IPS-15b (cell line): ENCODE measurements at regions not wholly inside any gene's neighbourhood (a gene's known extent, or its start where the extent isn't known, plus 50 kb on each side); places are given as distances from the start of the nearest gene placed in this dataset.
"Not testable (repeated sequence)": the region's sequence is repeated elsewhere in the genome, so short reads cannot be mapped to it uniquely, and the experiment has no call there.

Source experiments
- H3K27me3 ChIP-seq: one replicate; pipeline ENCODE4 v1.6.1; 2013; ENCODE audit warnings: low read length; ENCODE audit not compliant: control insufficient read depth, insufficient read depth
- H3K36me3 ChIP-seq: one replicate; pipeline ENCODE4 v1.6.1; 2013; ENCODE audit warnings: low read length; ENCODE audit not compliant: control insufficient read depth, insufficient read depth
- H3K4me1 ChIP-seq: one replicate; pipeline ENCODE4 v1.6.1; 2013; ENCODE audit warnings: mild to moderate bottlenecking, low read length; ENCODE audit not compliant: control insufficient read depth, insufficient read depth
- H3K4me3 ChIP-seq: one replicate; pipeline ENCODE4 v1.5.1; 2013; ENCODE audit warnings: low read depth, low read length
- H3K9ac ChIP-seq: one replicate; pipeline ENCODE4 v1.6.1; 2013; ENCODE audit warnings: low read depth, mild to moderate bottlenecking, low read length
- H3K9me3 ChIP-seq: one replicate; pipeline ENCODE4 v1.6.1; 2013; ENCODE audit warnings: mild to moderate bottlenecking, low read length; ENCODE audit not compliant: control insufficient read depth, insufficient read depth

DNA sequence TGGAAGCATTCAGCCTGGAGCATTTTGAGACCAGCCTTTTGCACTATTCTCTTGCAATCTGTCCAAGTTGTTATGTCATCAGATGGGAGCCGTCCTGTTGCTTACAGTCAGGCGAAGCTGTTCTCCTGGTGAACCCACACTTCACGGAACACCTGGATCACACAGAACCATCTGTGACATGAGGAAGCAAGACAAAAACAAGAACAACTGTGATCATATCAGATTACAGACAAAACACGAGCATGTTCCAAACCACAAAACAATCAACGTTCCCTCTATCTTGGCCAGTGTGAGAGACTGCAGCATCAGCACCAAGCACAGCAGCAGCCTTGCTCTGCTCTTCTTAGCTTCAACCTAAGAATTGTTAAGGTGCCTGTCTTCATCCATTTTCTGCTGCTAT lies 180.5 kb upstream of the SFSWAP start:
- Histone ChIP-seq H3K36me3 (no peaks in the 10 kb centered on the region), H3K9me3 (no peaks in the 10 kb centered on the region), H3K9ac (no peak overlapping the region), H3K4me1 (no peaks in the 10 kb centered on the region), H3K4me3 (no peak overlapping the region), H3K27me3 (no peaks in the 10 kb centered on the region)

DNA sequence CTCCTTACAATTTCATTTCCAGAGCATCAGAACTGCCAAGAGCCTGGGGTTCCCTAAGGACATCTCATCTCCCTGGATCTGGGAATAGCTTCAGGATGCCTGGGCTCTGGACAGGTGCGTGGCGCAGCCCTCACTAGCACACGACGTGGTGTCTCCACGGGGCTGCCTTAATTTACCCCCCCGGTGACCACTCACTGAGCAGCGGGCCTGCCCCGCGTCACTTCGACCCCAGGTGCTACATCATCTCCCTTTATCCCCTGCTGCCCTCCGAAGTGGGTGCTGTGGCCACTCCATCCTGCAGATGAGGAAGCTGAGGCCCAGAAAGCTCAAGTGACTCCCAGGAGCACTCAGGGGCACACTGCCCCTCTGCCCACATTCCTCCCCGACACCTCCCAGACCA lies 177.8 kb upstream of the SFSWAP start:
- H3K36me3 ChIP-seq: no peaks in the 10 kb centered on the region
- no peaks in the 10 kb centered on the region for H3K27me3 ChIP-seq
- H3K4me3 ChIP-seq: no peak overlapping the region
- no peaks in the 10 kb centered on the region for H3K9me3 ChIP-seq
- H3K4me1 ChIP-seq: no peaks in the 10 kb centered on the region
- no peak overlapping the region for H3K9ac ChIP-seq

- H3K9me3 ChIP-seq: no peaks in the 10 kb centered on the region
- H3K4me3 ChIP-seq: no peak overlapping the region
These were observed 175.1 kb upstream of the SFSWAP start for GRCh38 chr12:131535779-131536178.

GRCh38 chr12:131536337-131536736 lies 174.6 kb upstream of the SFSWAP start:
- no peak overlapping the region for H3K4me3 ChIP-seq
- H3K27me3 ChIP-seq: no peaks in the 10 kb centered on the region
- no peaks in the 10 kb centered on the region for H3K9me3 ChIP-seq
- no peaks in the 10 kb centered on the region for H3K36me3 ChIP-seq
- H3K4me1 ChIP-seq: no peaks in the 10 kb centered on the region
- no peak overlapping the region for H3K9ac ChIP-seq

More at GRCh38 chr12:131535779-131536178, 175.1 kb upstream of the SFSWAP start:
- H3K27me3 ChIP-seq: no peaks in the 10 kb centered on the region
- no peaks in the 10 kb centered on the region for H3K36me3 ChIP-seq
- no peak overlapping the region for H3K9ac ChIP-seq
- no peaks in the 10 kb centered on the region for H3K4me1 ChIP-seq

DNA sequence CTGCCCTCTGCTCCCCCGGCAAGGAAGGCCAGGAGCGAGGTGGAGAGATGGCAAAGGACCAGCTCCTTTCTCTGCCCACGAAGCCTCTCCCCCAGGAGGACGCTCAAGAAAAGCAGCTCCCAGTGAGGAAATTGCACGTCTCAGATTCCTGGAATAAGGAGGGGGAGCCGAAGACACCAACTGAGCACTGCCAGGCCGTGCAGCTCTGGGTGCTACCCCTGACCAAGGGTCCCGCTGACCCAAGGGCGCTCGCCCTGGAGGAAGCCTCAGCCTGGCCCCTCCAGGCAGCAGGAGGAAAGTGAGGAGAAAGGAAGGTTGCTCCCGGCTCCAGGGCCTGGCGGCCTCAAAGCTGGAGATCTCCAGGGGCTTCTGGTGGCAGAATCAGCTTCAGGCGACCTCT lies 174.1 kb upstream of the SFSWAP start:
- H3K4me3 ChIP-seq: no peak overlapping the region
- H3K36me3 ChIP-seq: no peaks in the 10 kb centered on the region
- no peaks in the 10 kb centered on the region for H3K9me3 ChIP-seq
- H3K4me1 ChIP-seq: no peaks in the 10 kb centered on the region
- no peak overlapping the region for H3K9ac ChIP-seq
- no peaks in the 10 kb centered on the region for H3K27me3 ChIP-seq

DNA sequence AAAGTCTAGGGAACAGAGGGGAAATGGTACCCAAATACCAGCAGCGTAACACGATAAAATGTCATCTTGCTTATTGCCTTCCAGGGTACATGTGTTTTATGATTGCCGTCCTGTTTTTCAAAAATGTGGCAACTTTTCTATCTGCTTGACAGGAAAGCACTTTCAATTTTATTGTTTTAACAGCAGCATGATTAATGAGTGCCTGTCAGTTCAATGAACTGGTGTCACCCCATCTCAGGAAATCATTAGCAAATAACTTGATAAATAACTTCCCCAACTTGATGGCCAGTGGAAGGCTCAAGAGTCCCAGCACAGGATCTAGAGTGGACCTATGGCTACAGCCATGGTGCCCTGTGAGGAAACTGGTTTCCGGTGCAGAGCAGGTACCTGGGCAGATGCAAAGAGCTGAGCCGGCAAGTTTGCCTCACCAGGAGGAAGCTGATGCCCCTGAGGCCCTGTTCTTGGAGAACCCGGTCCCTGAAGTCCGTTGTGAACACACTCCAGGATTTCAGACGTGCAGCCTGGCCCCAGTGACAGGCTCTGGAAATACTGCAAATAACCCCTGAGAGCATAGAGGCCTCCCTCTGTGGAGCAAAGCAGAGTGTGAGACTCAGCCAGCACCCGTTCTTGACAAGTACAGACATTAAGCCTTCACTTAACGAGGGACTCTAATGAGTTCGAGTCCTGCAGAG lies 173.5 kb upstream of the SFSWAP start:
- no peak overlapping the region for H3K4me3 ChIP-seq
- H3K9me3 ChIP-seq: no peaks in the 10 kb centered on the region
- no peaks in the 10 kb centered on the region for H3K27me3 ChIP-seq
- no peaks in the 10 kb centered on the region for H3K36me3 ChIP-seq
- H3K9ac ChIP-seq: no peak overlapping the region
- no peaks in the 10 kb centered on the region for H3K4me1 ChIP-seq

DNA sequence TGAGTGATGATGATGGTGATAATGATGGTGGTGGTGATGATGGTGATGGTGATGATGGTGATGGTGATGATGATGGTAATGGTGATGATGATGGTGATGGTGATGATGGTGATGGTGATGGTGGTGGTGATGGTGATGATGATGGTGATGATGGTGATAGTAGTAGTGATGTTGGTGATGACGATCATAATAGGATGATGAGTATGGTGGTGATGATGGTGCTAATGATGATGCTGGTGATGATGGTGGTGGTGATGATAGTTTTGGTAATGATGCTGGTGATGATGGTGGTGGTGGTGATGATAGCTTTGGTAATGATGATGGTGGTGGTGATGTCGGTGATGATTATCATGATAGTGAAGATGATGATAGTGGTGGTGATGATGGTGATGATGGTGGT lies 171.5 kb upstream of the SFSWAP start:
- H3K36me3 ChIP-seq: no peaks in the 10 kb centered on the region
- H3K9me3 ChIP-seq: no peaks in the 10 kb centered on the region
- H3K9ac ChIP-seq: no peak overlapping the region
- no peaks in the 10 kb centered on the region for H3K4me1 ChIP-seq
- no peaks in the 10 kb centered on the region for H3K27me3 ChIP-seq
- H3K4me3 ChIP-seq: no peak overlapping the region

DNA sequence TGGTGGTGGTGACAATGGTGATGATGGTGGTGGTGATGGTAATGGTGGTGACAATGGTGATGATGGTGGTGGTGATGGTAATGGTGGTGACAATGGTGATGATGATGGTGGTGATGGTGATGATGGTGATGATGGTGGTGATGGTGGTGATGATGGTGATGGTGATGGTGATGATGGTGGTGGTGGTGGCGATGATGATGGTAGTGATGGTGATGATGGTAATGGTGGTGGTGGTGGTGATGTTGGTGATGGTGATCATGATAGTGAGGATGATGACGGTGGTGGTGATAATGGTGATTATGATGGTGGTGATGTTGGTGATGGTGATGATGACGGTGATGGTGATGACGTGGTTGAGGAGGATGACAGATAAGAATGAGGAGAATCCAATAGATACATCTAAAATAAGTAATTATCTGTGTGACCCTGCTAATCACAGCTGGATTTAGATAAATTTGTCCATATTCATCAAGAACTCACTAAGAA lies 170.7 kb upstream of the SFSWAP start:
- H3K9ac ChIP-seq: no peak overlapping the region
- no peak overlapping the region for H3K4me3 ChIP-seq
- no peaks in the 10 kb centered on the region for H3K27me3 ChIP-seq
- H3K36me3 ChIP-seq: no peaks in the 10 kb centered on the region
- no peaks in the 10 kb centered on the region for H3K4me1 ChIP-seq
- H3K9me3 ChIP-seq: no peaks in the 10 kb centered on the region

DNA sequence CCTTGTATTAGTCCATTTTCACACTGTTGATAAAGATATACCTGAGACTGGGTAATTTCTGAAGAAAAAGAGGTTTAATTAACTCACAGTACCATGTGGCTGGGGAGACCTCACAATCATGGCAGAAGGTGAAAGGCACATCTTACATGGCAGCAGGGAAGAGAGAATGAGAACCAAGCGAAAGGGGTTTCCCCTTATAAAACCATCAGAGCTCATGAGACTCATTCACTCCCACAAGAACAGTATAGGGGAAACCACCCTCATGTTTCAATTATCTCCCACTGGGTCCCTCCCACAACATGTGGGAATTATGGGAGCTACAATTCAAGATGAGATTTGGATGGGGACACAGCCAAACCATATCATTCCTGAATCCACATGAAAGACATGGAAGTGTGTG lies 169.4 kb upstream of the SFSWAP start:
- not testable (repeated sequence) for H3K36me3 ChIP-seq, H3K9me3 ChIP-seq, H3K27me3 ChIP-seq, H3K4me3 ChIP-seq, H3K4me1 ChIP-seq, H3K9ac ChIP-seq

DNA sequence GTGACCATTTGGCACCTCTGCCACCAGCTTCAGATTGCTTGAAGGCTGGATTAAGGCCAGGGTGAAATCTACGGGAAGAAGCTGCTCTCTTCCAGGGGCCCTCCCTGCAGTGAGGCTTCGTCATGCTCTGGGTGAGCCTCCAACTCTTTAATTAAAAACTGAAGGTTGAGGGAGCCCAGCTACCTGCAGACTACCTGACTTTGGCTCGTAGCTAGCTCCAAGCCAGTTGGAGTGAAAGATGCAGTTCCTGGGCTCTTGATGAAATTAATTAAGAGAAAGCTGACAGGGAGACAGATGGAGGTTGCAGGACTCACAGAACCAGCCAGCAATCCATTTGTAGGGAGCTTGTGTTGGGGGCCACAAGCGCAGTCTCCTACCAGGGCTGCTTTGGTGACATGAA lies 168.5 kb upstream of the SFSWAP start:
- no peak overlapping the region for H3K9ac ChIP-seq
- no peaks in the 10 kb centered on the region for H3K9me3 ChIP-seq
- H3K4me3 ChIP-seq: no peak overlapping the region
- H3K4me1 ChIP-seq: no peaks in the 10 kb centered on the region
- H3K27me3 ChIP-seq: no peaks in the 10 kb centered on the region
- no peaks in the 10 kb centered on the region for H3K36me3 ChIP-seq

- Histone ChIP-seq H3K4me3 (no peak overlapping the region), H3K4me1 (no peaks in the 10 kb centered on the region), H3K9ac (no peak overlapping the region), H3K36me3 (no peaks in the 10 kb centered on the region), H3K27me3 (no peaks in the 10 kb centered on the region), H3K9me3 (no peaks in the 10 kb centered on the region)
These were observed 167.8 kb upstream of the SFSWAP start for GRCh38 chr12:131543040-131543439.

GRCh38 chr12:131547555-131547954 lies 163.3 kb upstream of the SFSWAP start:
- Histone ChIP-seq H3K27me3 (no peaks in the 10 kb centered on the region), H3K4me1 (no peaks in the 10 kb centered on the region), H3K4me3 (no peak overlapping the region), H3K9me3 (no peaks in the 10 kb centered on the region), H3K9ac (no peak overlapping the region), H3K36me3 (no peaks in the 10 kb centered on the region)
